Ammon's horn (tissue), 1 donor: ENCODE measurements at regions not wholly inside any gene's neighbourhood (a gene's known extent, or its start where the extent isn't known, plus 50 kb on each side); places are given as distances from the start of the nearest gene placed in this dataset.

ENCODE experiments used
- DNase-seq: peaks from one replicate; pipeline ENCODE4 v3.0.0-alpha.2; 2016; ENCODE audit warnings: low spot score

GRCh38 chr2:19748073-19748375, 153.8 kb downstream of the TTC32 start:
- DNase-seq = no peak

- no peak for DNase-seq
Measured at GRCh38 chr2:19747310-19748072, 154.3 kb downstream of the TTC32 start.

DNA sequence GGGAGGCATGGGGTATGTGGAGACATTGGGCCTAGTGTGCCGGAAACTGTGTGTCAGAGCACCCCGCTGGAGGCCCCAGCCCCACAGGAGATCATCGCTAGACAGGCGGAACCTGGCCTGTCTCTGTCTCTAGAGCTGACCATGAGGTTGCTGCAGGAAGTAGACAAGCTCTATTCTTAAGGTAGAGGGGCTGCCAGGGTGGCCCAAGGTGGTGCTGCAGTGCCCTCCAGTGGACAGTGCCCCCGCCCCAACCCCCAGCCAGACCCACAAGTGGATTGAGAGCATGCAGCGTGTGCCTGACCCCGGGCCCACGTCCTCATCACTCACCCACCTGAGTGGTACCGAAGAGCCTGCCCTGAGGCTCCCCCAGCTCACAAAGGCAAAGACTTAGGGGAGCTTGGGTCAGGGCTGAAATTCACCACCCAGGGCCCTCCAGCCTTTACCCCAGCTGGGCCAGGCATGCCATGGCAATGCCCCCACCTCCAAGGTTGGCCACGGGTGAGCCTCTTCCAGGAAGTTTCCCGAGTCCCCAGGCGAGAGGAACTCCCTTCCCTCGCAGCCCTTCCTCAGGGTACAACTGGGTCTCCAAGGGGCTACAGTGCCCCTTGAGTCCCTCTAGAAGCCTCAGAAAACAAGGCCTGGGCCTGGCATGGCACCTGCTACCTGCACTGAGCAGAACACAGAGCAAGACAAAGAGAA, 155.0 kb downstream of the TTC32 start:
- DNase-seq = no peak

GRCh38 chr2:19746137-19746600, 155.6 kb downstream of the TTC32 start:
- DNase-seq = no peak

GRCh38 chr2:19745318-19746136, 156.3 kb downstream of the TTC32 start:
- no peak for DNase-seq

- DNase-seq = no peak
Measured at GRCh38 chr2:19744456-19745199, 157.2 kb downstream of the TTC32 start.

- no peak for DNase-seq
Measured at GRCh38 chr2:19743641-19744040, 158.1 kb downstream of the TTC32 start.

GRCh38 chr2:19742872-19743271, 158.9 kb downstream of the TTC32 start:
- no peak for DNase-seq

- DNase-seq = no peak
Measured at GRCh38 chr2:19739256-19739655, 162.5 kb downstream of the TTC32 start.

DNA sequence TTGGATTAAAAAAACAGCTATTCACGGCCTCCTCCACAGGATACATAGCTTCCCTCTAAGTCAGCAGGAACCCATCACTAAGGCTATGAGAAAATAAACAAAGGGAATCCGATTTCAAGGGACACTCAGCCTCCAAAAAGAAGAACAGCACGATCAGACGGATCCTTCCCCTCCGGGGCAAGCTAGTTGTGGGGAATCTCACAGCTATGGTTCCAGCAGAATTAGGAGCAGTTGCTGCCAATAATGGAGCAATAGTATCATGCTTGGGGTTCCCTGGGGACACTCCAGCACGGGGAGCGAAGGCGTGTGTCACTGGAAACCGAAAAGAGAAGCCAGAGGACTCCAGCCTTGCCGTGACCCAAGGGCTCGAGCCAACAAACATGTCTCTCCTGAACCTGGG, 163.1 kb downstream of the TTC32 start:
- no peak for DNase-seq

- DNase-seq = no peak
Measured at GRCh38 chr2:19736191-19736831, 165.5 kb downstream of the TTC32 start.

DNA sequence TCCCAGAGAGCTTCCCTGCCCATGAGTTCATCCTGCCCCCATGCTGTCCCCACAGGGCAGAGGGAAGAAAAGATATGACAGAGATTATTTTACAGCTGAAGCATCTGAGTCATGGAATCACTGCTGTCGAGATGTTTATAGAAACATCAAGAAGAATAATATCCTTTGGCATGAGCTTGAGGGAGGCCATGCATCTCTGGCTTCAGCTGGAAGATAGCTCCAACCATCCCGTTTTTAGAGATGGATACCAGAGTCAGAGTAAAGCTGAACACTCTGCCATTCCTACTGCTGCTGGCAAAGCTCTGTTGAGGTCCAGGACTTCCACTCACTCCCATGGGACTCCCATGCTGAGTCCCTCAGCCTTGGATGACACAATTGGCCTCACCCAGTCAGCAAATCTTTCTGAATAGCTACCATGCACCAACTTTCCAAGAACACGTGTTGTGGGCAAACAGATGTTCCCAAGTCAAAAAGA, 167.8 kb downstream of the TTC32 start:
- no peak for DNase-seq

- no peak for DNase-seq
Measured at GRCh38 chr2:19733390-19733789, 168.4 kb downstream of the TTC32 start.

- no peak for DNase-seq
Measured at GRCh38 chr2:19732255-19732654, 169.5 kb downstream of the TTC32 start.

GRCh38 chr2:19731515-19731914, 170.3 kb downstream of the TTC32 start:
- DNase-seq = no peak

- DNase-seq = no peak
Measured at GRCh38 chr2:19731037-19731436, 170.7 kb downstream of the TTC32 start.

DNA sequence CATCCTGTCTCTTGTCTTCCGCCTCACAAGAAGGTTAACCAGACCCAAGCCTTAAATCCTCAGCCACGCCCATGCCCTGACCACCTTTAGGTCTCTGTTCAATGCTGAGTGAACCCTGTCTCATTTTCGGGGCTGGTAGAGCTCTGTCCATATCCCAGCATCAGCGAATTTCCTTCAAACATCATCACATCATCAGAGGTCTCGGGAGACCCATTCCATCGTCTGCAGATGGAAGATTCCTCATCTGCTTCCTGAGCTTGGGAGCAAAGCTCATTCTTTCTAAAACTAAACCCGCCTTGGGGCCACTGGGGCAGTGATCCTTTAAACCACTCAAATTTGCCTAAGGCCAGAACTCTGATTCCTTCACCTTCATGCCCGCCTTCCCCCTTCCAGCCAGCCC, 173.7 kb downstream of the TTC32 start:
- no peak for DNase-seq

DNA sequence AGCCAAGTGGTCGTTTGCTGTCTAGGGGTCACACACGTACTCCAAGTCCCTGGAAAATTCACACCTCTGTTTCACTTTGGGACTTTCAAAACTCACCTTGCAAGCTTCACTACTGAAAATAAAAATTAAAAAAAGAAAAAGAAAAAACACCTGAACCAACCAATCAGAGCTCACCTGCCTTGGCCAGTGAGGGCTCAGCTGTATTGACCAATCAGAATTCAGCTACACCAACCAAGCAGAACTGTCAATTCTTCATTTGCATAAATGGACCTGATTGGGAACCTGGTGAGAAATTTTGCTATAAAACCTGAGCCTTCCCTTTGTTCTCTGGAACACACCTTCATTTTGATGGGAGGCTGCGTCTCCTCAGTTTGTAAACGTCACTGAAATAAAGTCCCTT, 176.4 kb downstream of the TTC32 start:
- no peak for DNase-seq

DNA sequence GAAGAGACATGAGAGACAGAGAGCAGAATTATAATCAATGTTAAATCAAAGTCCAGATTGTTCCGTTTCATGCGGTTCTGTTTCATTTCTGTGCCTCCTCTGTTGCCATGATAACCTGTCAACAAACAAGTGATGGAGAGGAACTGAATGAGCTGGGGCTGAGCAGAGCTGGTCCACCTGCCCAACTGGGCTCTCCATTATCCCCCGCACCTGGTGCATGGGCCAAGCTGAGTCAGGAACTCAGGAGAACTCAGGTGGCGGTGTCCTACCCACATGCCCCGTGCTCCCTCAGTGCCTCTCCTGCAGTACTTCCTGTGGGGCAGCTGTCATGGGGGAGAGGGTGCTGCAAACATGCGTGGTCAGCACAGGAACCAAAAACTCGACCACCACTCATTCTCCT, 178.8 kb downstream of the TTC32 start:
- DNase-seq = peak; percentile 17

DNA sequence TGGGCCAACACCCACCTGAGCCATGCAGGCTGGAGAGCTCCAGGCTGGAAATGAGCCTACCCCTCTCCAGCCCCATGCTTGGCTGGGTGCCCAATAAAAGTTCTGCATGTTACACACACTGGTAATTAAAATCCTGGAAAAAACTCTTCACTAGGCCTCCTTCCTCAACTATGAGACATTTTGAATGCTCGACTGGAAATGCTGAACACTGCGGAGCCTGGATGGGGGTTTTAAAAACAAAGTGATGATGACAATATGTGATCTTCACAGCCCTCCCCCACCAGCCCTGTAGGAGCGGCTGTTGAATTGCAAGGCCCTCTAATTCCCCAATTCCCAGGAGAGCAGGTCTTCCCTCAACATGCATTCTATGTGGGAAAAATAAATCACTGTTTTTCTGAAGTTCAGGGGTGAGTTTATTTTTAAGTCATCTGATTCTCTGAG, 179.2 kb downstream of the TTC32 start:
- peak; percentile 14 for DNase-seq

DNA sequence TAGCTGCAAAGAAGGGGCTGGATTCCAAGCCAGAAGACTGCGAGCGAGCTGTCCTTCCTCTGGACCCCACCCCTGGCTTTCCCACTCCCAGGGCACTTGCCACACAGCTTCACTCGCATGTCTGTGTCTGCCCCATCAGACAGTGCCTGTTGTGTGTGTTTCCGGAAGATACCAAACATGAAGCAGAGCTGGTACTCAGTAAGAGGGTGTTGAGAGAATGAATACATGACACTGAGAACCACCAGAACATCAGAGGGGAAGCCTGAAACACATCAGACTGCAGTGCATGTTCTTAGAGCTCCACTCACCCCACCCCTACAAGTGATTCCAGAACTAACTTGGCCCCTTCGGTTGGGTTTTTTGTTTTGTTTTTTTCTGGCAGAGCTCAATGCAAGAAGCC, 181.5 kb downstream of the TTC32 start:
- DNase-seq = no peak
